Ascending aorta (tissue), 2 donors: ENCODE measurements at regions not wholly inside any gene's neighbourhood (a gene's known extent, or its start where the extent isn't known, plus 50 kb on each side); places are given as distances from the start of the nearest gene placed in this dataset.

Source experiments
- DNase-seq, 2 donors: peaks; one replicate each; pipeline ENCODE4 v3.0.0-alpha.2; 2019; ENCODE audit warnings: low spot score in 2 of 2
- H3K27ac ChIP-seq, 2 donors: fragments of 200-600 bp; sonication (generic); one replicate each; pipeline ENCODE4 v1.5.1; 2016 to 2017; ENCODE audit warnings: mild to moderate bottlenecking in 1 of 2
- H3K27me3 ChIP-seq: fragments of 200-600 bp; sonication (generic); one replicate; pipeline ENCODE4 v1.5.1; 2017
- H3K36me3 ChIP-seq, 2 donors: fragments of 200-600 bp; sonication (generic); one replicate each; pipeline ENCODE4 v1.5.1; 2016
- H3K4me1 ChIP-seq, 2 donors: fragments of 200-600 bp; sonication (generic); one replicate each; pipeline ENCODE4 v1.5.1; 2016 to 2017; ENCODE audit warnings: mild to moderate bottlenecking in 1 of 2
- H3K4me3 ChIP-seq, 2 donors: fragments of 200-600 bp; sonication (generic); one replicate each; pipeline ENCODE4 v1.5.1; 2016 to 2017; ENCODE audit warnings: mild to moderate bottlenecking in 1 of 2
- H3K9me3 ChIP-seq, 2 donors: fragments of 200-600 bp; sonication (generic); one replicate each; pipeline ENCODE4 v1.5.1; 2016
- intact Hi-C: fragments of 100-400 bp; cut with DNase I; formaldehyde crosslinking; loops from one replicate; pipeline ENCODE4 v1.15.1; 2023
- TF ChIP-seq, protein P1 (sequence below), 3 experiments: fragments of 200-600 bp in 2 of 3; fragments of 450-650 bp in 1 of 3; sonication (generic) in 2 of 3; IDR thresholded peaks; one replicate each; pipeline ENCODE4 v1.5.1; 2016 to 2019; ENCODE audit warnings: antibody characterized with exemption in 3 of 3, mild to moderate bottlenecking in 1 of 3, moderate library complexity in 1 of 3

DNA sequence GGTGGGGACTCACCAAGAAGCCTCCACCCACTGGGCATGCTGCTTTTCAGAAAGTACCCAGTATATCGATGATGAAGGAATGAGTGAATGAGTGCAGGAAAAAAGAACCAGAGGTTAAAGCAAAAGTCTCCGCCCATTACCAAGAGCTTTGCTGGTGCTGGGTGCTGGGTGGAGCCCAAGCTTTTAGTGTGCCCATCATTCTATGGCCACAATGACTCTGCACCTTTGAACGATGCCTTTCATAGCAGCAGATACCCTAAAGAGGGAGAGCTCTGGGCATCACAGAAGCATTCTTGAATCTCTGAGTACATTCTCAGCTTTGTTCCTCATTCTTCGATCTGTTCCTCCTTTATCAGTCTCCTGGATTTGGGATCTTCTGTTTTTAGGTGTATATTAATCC, 450.7 kb upstream of the CCL2 start:
- Histone ChIP-seq H3K9me3 (no peaks in the 10 kb centered on the region), H3K4me3 (no peak overlapping the region), H3K27ac (no peak overlapping the region), H3K27me3 (no peaks in the 10 kb centered on the region), H3K36me3 (no peaks in the 10 kb centered on the region), H3K4me1 (no peaks in the 10 kb centered on the region)
- no peak for DNase-seq
- intact Hi-C loops, result no loop called here
- TF ChIP-seq, protein P1, sequence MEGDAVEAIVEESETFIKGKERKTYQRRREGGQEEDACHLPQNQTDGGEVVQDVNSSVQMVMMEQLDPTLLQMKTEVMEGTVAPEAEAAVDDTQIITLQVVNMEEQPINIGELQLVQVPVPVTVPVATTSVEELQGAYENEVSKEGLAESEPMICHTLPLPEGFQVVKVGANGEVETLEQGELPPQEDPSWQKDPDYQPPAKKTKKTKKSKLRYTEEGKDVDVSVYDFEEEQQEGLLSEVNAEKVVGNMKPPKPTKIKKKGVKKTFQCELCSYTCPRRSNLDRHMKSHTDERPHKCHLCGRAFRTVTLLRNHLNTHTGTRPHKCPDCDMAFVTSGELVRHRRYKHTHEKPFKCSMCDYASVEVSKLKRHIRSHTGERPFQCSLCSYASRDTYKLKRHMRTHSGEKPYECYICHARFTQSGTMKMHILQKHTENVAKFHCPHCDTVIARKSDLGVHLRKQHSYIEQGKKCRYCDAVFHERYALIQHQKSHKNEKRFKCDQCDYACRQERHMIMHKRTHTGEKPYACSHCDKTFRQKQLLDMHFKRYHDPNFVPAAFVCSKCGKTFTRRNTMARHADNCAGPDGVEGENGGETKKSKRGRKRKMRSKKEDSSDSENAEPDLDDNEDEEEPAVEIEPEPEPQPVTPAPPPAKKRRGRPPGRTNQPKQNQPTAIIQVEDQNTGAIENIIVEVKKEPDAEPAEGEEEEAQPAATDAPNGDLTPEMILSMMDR (IDR thresholded peaks at IDR 0.05), result no peak

DNA sequence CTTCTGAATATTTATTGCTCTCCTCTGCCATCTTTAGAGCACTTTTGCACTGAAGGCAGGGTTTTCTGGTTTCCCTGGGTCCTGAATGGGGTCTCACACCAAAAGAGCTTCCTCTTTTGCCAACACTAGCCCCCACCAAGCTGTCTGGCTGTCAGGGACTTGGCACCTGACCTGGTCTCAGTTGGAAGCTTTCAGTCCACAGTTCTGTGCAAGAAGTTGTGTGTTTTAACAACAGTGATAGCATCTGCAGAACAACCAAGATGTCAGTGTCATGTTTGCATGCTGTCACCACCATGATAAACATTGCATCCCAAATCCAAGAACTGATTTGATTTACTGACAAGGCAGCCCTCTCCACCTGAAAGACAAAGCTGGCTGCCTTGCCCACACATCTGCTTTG, 448.5 kb upstream of the CCL2 start:
- no peak overlapping the region for H3K27ac ChIP-seq
- H3K9me3 ChIP-seq, result no peaks in the 10 kb centered on the region
- TF ChIP-seq, protein P1 (IDR thresholded peaks at IDR 0.05), result no peak
- intact Hi-C loops, result no loop called here
- H3K27me3 ChIP-seq, result no peaks in the 10 kb centered on the region
- no peak overlapping the region for H3K4me3 ChIP-seq
- no peak for DNase-seq
- no peaks in the 10 kb centered on the region for H3K36me3 ChIP-seq
- no peaks in the 10 kb centered on the region for H3K4me1 ChIP-seq

DNA sequence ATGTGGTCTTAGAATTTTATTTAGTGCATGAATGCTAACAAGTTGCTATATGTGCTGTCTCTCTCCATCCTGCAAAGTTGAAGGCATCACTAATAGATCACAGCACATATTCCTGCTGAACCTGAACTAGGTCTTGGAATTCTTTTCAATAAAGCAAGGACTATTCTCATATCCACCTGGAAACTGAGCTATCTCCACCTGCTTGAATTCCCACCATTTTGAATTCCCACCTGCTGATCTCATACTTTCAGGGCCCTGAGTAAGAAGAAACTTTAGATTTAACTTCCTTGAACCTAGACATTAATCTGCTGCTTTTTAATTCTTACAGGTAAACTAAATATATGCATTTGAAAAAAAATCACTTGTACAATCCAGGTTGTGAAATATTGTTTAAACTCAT, 445.3 kb upstream of the CCL2 start:
- Histone ChIP-seq H3K9me3 (no peaks in the 10 kb centered on the region), H3K4me1 (no peaks in the 10 kb centered on the region), H3K27ac (no peak overlapping the region), H3K4me3 (no peak overlapping the region), H3K27me3 (no peaks in the 10 kb centered on the region), H3K36me3 (no peaks in the 10 kb centered on the region)
- intact Hi-C loops, result no loop called here
- DNase-seq, result no peak
- TF ChIP-seq, protein P1 (IDR thresholded peaks at IDR 0.05), result no peak

DNA sequence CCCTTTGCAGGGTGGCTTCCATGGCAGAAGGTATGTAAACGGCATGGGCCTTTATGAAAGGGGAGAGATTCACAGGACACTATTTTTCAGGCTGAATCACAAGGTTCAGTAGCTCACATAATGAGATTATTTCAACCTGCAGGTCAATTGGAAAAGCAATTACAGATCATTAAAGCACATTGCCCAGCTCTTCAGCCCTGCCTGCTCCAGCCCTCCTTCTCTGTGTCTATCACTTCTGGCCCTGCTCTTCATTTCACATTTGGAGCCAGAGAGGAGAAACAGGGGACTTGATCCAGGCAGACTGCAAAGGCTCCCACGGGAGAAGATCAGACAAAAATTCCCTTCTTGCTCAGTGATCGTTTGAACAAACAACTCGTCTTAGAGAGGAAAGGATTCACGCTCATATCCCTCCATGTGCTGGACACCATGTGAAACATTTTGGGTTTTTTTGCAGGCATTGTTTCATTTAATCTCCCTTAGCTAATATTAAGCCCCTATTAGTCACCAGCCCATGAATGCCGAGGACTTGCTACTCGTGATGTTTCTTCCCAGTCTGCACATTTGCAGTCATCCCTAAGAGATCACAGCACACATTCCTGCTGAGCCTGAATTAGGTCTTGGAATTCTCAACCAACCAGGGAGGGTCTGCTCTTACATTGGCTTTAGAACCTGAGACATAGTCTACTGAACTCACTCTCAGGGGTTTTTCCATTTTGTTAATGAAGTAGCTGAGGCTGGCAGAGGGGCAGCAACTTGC, 443.9 kb upstream of the CCL2 start:
- Histone ChIP-seq H3K27me3 (no peaks in the 10 kb centered on the region), H3K4me3 (no peak overlapping the region), H3K4me1 (no peaks in the 10 kb centered on the region), H3K9me3 (no peaks in the 10 kb centered on the region), H3K27ac (no peak overlapping the region), H3K36me3 (no peaks in the 10 kb centered on the region)
- DNase-seq, result no peak
- TF ChIP-seq, protein P1 (IDR thresholded peaks at IDR 0.05), result no peak
- intact Hi-C loops, result no loop called here

DNA sequence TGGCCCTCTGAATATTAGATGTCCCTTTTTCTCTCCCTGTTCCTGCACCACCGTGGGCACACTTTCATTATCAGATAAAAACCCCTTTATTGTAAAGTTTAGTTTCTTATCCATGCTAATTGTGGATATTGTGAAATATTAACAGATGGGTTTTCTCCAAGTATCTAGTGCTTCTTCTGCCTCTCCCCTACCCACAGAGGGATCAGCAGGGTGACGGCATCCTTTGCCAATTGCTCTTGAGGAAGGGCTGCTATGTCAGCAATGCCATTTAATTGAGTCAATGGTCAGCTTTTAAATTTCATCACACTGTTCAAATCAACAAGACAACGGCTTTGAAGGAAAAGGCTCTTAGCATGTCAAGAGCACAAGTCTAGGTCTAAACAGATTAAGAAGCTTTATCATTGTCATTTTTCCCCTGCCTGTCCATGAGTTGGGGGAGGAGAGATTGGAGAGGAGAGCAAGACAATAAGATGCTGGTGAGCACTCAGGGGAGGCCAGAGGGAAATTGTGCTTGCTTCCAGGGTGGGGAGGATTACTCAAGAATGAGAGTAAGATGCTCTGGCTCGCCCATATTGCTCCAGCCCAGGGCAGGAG, 443.0 kb upstream of the CCL2 start:
- TF ChIP-seq, protein P1 (IDR thresholded peaks at IDR 0.05), result no peak

More for the DNA sequence above, 443.0 kb upstream of the CCL2 start:
- Histone ChIP-seq H3K9me3 (no peaks in the 10 kb centered on the region), H3K27me3 (no peaks in the 10 kb centered on the region), H3K4me1 (no peaks in the 10 kb centered on the region), H3K27ac (no peak overlapping the region), H3K4me3 (no peak overlapping the region), H3K36me3 (no peaks in the 10 kb centered on the region)
- intact Hi-C loops, result no loop called here
- DNase-seq, result no peak
